ENCODE measurements at regions not wholly inside any gene's neighbourhood (a gene's known extent, or its start where the extent isn't known, plus 50 kb on each side); places are given as distances from the start of the nearest gene placed in this dataset.

DNA sequence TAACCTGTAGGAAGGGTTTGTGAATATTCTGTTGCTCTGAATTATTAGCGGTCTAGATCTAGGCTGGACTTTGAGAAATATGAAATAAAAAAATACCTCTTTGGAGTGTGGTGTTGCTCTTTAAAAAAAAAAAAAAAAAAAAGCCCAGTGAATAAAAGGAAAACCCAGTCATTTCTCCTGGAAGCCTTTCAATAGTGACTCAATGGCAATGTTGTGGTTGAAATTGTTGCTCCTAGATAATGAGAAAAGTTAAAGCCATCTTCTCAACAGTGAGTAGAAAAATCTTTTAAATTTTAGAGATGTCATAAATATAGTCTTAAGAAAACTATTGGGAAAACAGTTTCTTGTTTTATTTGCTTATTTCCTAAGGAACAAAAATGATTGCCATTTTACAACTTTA lies 135.3 kb downstream of the RFC3 start:
- H3K27me3 ChIP-seq: no peaks in the 10 kb centered on the region
- DNase-seq: no peak
- H3K36me3 ChIP-seq: no peaks in the 10 kb centered on the region
- no peaks in the 10 kb centered on the region for H3K4me1 ChIP-seq
- TF ChIP-seq, protein P1, sequence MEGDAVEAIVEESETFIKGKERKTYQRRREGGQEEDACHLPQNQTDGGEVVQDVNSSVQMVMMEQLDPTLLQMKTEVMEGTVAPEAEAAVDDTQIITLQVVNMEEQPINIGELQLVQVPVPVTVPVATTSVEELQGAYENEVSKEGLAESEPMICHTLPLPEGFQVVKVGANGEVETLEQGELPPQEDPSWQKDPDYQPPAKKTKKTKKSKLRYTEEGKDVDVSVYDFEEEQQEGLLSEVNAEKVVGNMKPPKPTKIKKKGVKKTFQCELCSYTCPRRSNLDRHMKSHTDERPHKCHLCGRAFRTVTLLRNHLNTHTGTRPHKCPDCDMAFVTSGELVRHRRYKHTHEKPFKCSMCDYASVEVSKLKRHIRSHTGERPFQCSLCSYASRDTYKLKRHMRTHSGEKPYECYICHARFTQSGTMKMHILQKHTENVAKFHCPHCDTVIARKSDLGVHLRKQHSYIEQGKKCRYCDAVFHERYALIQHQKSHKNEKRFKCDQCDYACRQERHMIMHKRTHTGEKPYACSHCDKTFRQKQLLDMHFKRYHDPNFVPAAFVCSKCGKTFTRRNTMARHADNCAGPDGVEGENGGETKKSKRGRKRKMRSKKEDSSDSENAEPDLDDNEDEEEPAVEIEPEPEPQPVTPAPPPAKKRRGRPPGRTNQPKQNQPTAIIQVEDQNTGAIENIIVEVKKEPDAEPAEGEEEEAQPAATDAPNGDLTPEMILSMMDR (IDR thresholded peaks at IDR 0.05): no peak
- TF ChIP-seq POLR2A (IDR thresholded peaks at IDR 0.05): no peak
- H3K27ac ChIP-seq: no peak overlapping the region
- H3K4me3 ChIP-seq: no peak overlapping the region
- H3K9me3 ChIP-seq: no peaks in the 10 kb centered on the region

DNA sequence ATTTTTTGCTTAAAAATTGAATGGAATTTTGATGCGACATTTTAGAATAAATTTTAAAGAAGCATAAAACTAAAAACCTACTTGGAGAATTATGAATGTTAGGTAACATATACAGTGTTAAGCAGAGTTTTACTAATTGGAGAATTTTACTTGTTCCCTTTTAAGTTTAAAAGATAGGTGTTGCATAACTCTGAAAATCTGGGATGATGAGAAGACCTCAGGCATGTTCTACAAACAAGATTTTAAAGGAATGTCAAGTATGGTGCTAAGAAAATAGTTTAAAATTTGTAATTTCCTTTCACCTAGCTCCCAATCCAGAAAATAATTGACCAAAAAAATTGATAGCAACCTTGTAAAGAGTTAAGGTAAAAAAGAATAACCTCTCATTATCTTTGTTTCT lies 135.8 kb downstream of the RFC3 start:
- no peak overlapping the region for H3K4me3 ChIP-seq
- H3K4me1 ChIP-seq: no peaks in the 10 kb centered on the region
- TF ChIP-seq POLR2A (IDR thresholded peaks at IDR 0.05): no peak
- TF ChIP-seq, protein P1 (IDR thresholded peaks at IDR 0.05): no peak
- no peak overlapping the region for H3K27ac ChIP-seq
- no peak for DNase-seq
- H3K27me3 ChIP-seq: no peaks in the 10 kb centered on the region
- no peaks in the 10 kb centered on the region for H3K9me3 ChIP-seq
- no peaks in the 10 kb centered on the region for H3K36me3 ChIP-seq

DNA sequence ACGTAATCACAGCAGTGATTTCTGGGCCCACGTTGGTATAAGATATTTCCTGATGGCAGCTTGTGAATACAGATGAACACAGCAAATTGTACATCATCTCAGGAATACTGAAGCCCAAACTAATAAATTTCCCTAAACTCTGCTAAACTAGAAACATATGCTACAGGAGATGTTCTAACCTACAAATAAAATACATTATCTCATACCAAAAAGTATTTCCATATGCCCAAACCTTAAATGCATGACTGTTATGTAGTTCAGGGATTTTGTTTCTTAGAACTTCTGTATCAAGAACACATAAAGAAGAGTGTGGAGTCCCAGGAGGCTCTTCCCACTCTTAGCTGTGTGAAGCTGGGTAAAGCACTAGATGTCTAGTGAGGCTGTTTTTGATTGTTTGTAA lies 138.4 kb downstream of the RFC3 start:
- H3K4me1 ChIP-seq: no peaks in the 10 kb centered on the region

DNA sequence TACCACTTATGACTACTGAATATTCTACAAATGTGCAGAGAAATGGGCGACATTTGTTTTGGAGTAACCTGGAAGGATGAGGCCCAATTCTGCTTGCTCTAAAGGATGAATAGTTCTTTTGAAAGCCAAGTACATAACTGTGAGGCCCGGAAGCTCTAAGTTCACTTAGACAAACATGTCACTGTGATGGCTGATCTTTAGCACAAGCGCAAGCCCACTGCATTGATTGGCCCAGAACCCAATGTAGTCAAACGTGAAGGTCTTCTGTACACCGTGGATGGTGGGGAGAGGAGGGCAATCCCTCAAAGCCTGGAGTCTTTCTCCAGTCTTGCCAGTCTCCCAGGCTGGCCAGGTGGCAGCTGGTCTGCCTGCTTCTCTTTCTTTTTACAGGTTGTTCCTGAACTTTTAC lies 139.6 kb downstream of the RFC3 start:
- no peak overlapping the region for H3K27ac ChIP-seq

More for the DNA sequence above, 138.4 kb downstream of the RFC3 start:
- Histone ChIP-seq H3K9me3 (no peaks in the 10 kb centered on the region), H3K27ac (no peak overlapping the region), H3K4me3 (no peak overlapping the region), H3K27me3 (no peaks in the 10 kb centered on the region), H3K36me3 (no peaks in the 10 kb centered on the region)
- no peak for DNase-seq
- TF ChIP-seq, protein P1 (IDR thresholded peaks at IDR 0.05): no peak
- TF ChIP-seq POLR2A (IDR thresholded peaks at IDR 0.05): no peak

DNA sequence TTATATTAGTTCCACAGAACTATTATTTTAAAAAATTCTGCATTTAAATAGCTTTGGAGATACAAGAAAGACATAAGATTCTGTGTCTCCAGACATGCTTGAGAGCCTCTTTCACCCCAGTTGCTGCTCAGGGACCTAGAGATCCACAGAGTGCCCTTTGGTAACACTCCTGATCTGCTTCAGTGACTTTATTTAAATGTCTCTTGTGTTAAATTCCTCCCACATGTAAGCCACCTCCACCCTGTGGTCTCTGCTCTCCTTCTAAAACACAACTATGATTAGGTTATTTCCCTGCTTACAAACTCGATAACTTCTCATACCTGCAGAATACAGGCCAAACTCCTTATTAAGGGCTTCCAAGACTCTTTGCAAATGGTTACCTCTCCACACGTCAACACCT lies 141.0 kb downstream of the RFC3 start:
- Histone ChIP-seq H3K9me3 (no peaks in the 10 kb centered on the region), H3K27ac (no peak overlapping the region), H3K4me1 (no peaks in the 10 kb centered on the region), H3K4me3 (no peak overlapping the region), H3K36me3 (no peaks in the 10 kb centered on the region), H3K27me3 (no peaks in the 10 kb centered on the region)
- no peak for DNase-seq
- TF ChIP-seq, protein P1 (IDR thresholded peaks at IDR 0.05): no peak
- TF ChIP-seq POLR2A (IDR thresholded peaks at IDR 0.05): no peak

More for the DNA sequence above, 139.6 kb downstream of the RFC3 start:
- no peak for DNase-seq
- no peaks in the 10 kb centered on the region for H3K27me3 ChIP-seq
- H3K9me3 ChIP-seq: no peaks in the 10 kb centered on the region
- H3K4me3 ChIP-seq: no peak overlapping the region
- H3K4me1 ChIP-seq: no peaks in the 10 kb centered on the region
- no peaks in the 10 kb centered on the region for H3K36me3 ChIP-seq
- no peak for TF ChIP-seq POLR2A (IDR thresholded peaks at IDR 0.05)
- TF ChIP-seq, protein P1 (IDR thresholded peaks at IDR 0.05): no peak

DNA sequence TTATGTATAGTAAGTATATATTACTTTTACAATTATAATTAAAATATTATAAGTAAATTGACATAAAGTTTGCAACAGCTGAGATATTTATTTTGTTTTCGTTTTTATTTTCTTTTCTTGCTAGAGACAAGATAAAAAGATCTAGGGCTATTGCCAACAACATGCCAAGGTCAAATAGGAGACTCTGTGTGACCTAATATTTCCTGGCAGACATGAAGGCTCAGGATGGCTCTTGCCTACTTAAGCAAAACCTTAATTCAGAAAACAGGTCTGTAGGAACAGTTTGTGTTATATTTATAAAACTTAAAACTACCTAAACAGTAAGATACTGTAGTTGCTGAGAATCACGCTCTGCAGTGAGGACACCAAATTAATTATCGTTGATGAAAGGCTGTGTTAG lies 145.2 kb downstream of the RFC3 start:
- no peak for DNase-seq
- no peak for TF ChIP-seq POLR2A (IDR thresholded peaks at IDR 0.05)
- TF ChIP-seq, protein P1 (IDR thresholded peaks at IDR 0.05): no peak
- Histone ChIP-seq H3K4me3 (no peak overlapping the region), H3K4me1 (no peaks in the 10 kb centered on the region), H3K27ac (no peak overlapping the region), H3K27me3 (no peaks in the 10 kb centered on the region), H3K36me3 (no peaks in the 10 kb centered on the region), H3K9me3 (no peaks in the 10 kb centered on the region)

All from Peyer's patch (tissue), 4 donors.